ENCODE measurements at regions not wholly inside any gene's neighbourhood (a gene's known extent, or its start where the extent isn't known, plus 50 kb on each side); places are given as distances from the start of the nearest gene placed in this dataset.

- no peak for DNase-seq (ENCODE audit: low read depth in 1 of 2, low spot score in 1 of 2)
- H3K27me3 ChIP-seq (ENCODE audit: insufficient read depth, poor library complexity, severe bottlenecking), result no peaks in the 10 kb centered on the region
- H3K4me3 ChIP-seq (replicated peaks; ENCODE audit: insufficient read depth, low read length), result no peak overlapping the region
- H3K27ac ChIP-seq (replicated peaks), result no peak overlapping the region
- TF ChIP-seq SPI1 (IDR thresholded peaks at IDR 0.05; ENCODE audit: borderline replicate concordance, low read depth), result no peak
- no peak for TF ChIP-seq REST (IDR thresholded peaks at IDR 0.05; ENCODE audit: insufficient replicate concordance, low read depth)
- TF ChIP-seq POLR2AphosphoS5 (IDR thresholded peaks at IDR 0.05; ENCODE audit: low read depth), result no peak
- TF ChIP-seq GABPA (IDR thresholded peaks at IDR 0.05; ENCODE audit: low read depth), result no peak
These were observed 248.6 kb downstream of the NDUFA10 start for GRCh38 chr2:239776436-239777005.

GRCh38 chr2:239775623-239776435 lies 249.3 kb downstream of the NDUFA10 start:
- no peak for DNase-seq (ENCODE audit: low read depth in 1 of 2, low spot score in 1 of 2)
- Histone ChIP-seq H3K4me3 (replicated peaks; ENCODE audit: insufficient read depth, low read length) (no peak overlapping the region), H3K27ac (replicated peaks) (no peak overlapping the region), H3K27me3 (ENCODE audit: insufficient read depth, poor library complexity, severe bottlenecking) (no peaks in the 10 kb centered on the region)
- no peak for TF ChIP-seq SPI1 (IDR thresholded peaks at IDR 0.05; ENCODE audit: borderline replicate concordance, low read depth)
- no peak for TF ChIP-seq GABPA (IDR thresholded peaks at IDR 0.05; ENCODE audit: low read depth)
- no peak for TF ChIP-seq REST (IDR thresholded peaks at IDR 0.05; ENCODE audit: insufficient replicate concordance, low read depth)
- TF ChIP-seq CTCF (IDR thresholded peaks at IDR 0.05; ENCODE audit: insufficient read depth, low read length), result no peak
- no peak for TF ChIP-seq POLR2AphosphoS5 (IDR thresholded peaks at IDR 0.05; ENCODE audit: low read depth)

- no peak overlapping the region for H3K4me3 ChIP-seq (replicated peaks; ENCODE audit: insufficient read depth, low read length)
- TF ChIP-seq REST (IDR thresholded peaks at IDR 0.05; ENCODE audit: insufficient replicate concordance, low read depth), result no peak
- TF ChIP-seq SPI1 (IDR thresholded peaks at IDR 0.05; ENCODE audit: borderline replicate concordance, low read depth), result no peak
- no peak for TF ChIP-seq GABPA (IDR thresholded peaks at IDR 0.05; ENCODE audit: low read depth)
- no peak for TF ChIP-seq CTCF (IDR thresholded peaks at IDR 0.05; ENCODE audit: insufficient read depth, low read length)
- no peak for TF ChIP-seq POLR2AphosphoS5 (IDR thresholded peaks at IDR 0.05; ENCODE audit: low read depth)
These were observed 250.1 kb downstream of the NDUFA10 start for GRCh38 chr2:239774933-239775622.

More at GRCh38 chr2:239774933-239775622, 250.1 kb downstream of the NDUFA10 start:
- DNase-seq (ENCODE audit: low read depth in 1 of 2, low spot score in 1 of 2), result no peak
- no peaks in the 10 kb centered on the region for H3K27me3 ChIP-seq (ENCODE audit: insufficient read depth, poor library complexity, severe bottlenecking)
- no peak overlapping the region for H3K27ac ChIP-seq (replicated peaks)
